GM13977 (cell line): ENCODE measurements at regions not wholly inside any gene's neighbourhood (a gene's known extent, or its start where the extent isn't known, plus 50 kb on each side); places are given as distances from the start of the nearest gene placed in this dataset.

Source experiments
- DNase-seq: peaks from one replicate; pipeline ENCODE4 v3.0.0; 2012; ENCODE audit warnings: low spot score
- in situ Hi-C: fragments of 300-500 bp; cut with MboI; formaldehyde crosslinking; loops from one replicate; pipeline ENCODE4 v1.12.0; 2022; ENCODE audit warnings: low sequenced_read_pairs, low pct_unique_long_range_greater_than_20kb, mixed read lengths, inconsistent platforms; ENCODE audit not compliant: unreplicated experiment
- TF ChIP-seq, protein P1 (sequence below): IDR thresholded peaks from 2 replicates; pipeline ENCODE4 v1.5.1; 2012; ENCODE audit warnings: mild to moderate bottlenecking, control low read depth; ENCODE audit not compliant: insufficient read depth; ENCODE audit errors: extremely low read depth, missing control alignments

DNA sequence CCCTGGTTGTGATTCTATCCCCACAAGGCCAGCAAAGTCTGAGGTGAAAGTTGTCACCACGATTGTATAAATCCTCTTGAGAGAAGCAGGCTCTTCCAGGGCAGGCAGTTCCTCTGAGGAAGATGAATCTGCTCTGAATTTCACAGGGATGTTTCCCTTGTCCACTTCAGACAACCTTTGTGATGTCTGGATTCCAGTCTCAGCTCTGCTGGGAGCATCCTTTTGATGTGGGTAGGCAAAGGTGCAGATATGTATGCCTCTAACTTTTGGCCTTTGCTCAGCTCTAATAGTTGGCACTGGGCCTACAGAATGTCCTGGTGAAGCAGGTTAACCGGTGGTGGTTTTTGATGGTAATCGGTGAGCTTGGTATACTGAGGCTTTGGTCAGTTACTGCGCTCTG lies 50.6 kb upstream of the WDR1 start:
- TF ChIP-seq, protein P1, sequence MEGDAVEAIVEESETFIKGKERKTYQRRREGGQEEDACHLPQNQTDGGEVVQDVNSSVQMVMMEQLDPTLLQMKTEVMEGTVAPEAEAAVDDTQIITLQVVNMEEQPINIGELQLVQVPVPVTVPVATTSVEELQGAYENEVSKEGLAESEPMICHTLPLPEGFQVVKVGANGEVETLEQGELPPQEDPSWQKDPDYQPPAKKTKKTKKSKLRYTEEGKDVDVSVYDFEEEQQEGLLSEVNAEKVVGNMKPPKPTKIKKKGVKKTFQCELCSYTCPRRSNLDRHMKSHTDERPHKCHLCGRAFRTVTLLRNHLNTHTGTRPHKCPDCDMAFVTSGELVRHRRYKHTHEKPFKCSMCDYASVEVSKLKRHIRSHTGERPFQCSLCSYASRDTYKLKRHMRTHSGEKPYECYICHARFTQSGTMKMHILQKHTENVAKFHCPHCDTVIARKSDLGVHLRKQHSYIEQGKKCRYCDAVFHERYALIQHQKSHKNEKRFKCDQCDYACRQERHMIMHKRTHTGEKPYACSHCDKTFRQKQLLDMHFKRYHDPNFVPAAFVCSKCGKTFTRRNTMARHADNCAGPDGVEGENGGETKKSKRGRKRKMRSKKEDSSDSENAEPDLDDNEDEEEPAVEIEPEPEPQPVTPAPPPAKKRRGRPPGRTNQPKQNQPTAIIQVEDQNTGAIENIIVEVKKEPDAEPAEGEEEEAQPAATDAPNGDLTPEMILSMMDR = no peak
- in situ Hi-C loops = loop anchor here (10.0 to 25.0 kb wide), 2 partner anchors 245 to 378 kb away; no protein-coding TSS in a partner anchor
- no peak for DNase-seq
